Prostate gland (tissue), 2 donors: ENCODE measurements at regions not wholly inside any gene's neighbourhood (a gene's known extent, or its start where the extent isn't known, plus 50 kb on each side); places are given as distances from the start of the nearest gene placed in this dataset.

ENCODE experiments used
- DNase-seq: peaks from one replicate; pipeline ENCODE4 v3.0.0-alpha.2; 2019; ENCODE audit warnings: low spot score
- H3K27ac ChIP-seq, 2 donors: fragments of 200-600 bp; sonication (generic); 2 replicates each; pipeline ENCODE4 v1.5.1; 2017 to 2019
- H3K27me3 ChIP-seq: fragments of 200-600 bp; sonication (generic); replicated peaks from 2 replicates; pipeline ENCODE4 v1.5.1; 2019; ENCODE audit not compliant: insufficient read depth
- H3K36me3 ChIP-seq, 2 donors: fragments of 200-600 bp; sonication (generic); 1 replicate in 1 of 2; 2 replicates in 1 of 2; pipeline versions ENCODE4 v1.5.1 to v1.8.1; 2017 to 2019
- H3K4me1 ChIP-seq: fragments of 200-600 bp; sonication (generic); replicated peaks from 2 replicates; pipeline ENCODE4 v1.5.1; 2019
- H3K4me3 ChIP-seq, 2 donors: fragments of 200-600 bp; sonication (generic); 2 replicates each; pipeline ENCODE4 v1.5.1; 2017 to 2019
- H3K9me3 ChIP-seq: fragments of 200-600 bp; sonication (generic); 2 replicates; pipeline ENCODE4 v1.5.1; 2017
- CTCF ChIP-seq, 4 experiments: fragments of 200-600 bp in 2 of 4; fragments of 450-650 bp in 2 of 4; sonication (generic) in 2 of 4; IDR thresholded peaks; 1 replicate in 3 of 4; 2 replicates in 1 of 4; pipeline ENCODE4 v1.5.1; 2016 to 2019; ENCODE audit warnings: antibody characterized with exemption in 4 of 4, mild to moderate bottlenecking in 2 of 4, moderate library complexity in 2 of 4
- POLR2A ChIP-seq: fragments of 450-650 bp; IDR thresholded peaks from one replicate; pipeline ENCODE4 v1.6.1; 2016; ENCODE audit warnings: antibody characterized with exemption, mild to moderate bottlenecking
- POLR2AphosphoS5 ChIP-seq: sonication (generic); formaldehyde crosslinking; IDR thresholded peaks from one replicate; pipeline ENCODE4 v1.6.1; 2017; ENCODE audit warnings: antibody characterized with exemption
- WGBS: methylation state at CpG from one replicate; pipeline ENCODE4 v1.1.5; 2018; 5-methylcytosine and 5-hydroxymethylcytosine counted together
- intact Hi-C: fragments of 100-400 bp; cut with DNase I; formaldehyde crosslinking; loops from one replicate; pipeline ENCODE4 v1.14.2; 2022

- intact Hi-C loops: no loop called here
These were observed 608.8 kb upstream of the SOX11 start for GRCh38 chr2:5083402-5083801.

GRCh38 chr2:5089409-5089808, 602.8 kb upstream of the SOX11 start:
- Histone ChIP-seq H3K4me3 (no peak overlapping the region), H3K4me1 (no peaks in the 10 kb centered on the region), H3K27me3 (no peaks in the 10 kb centered on the region), H3K9me3 (no peaks in the 10 kb centered on the region), H3K36me3 (no peaks in the 10 kb centered on the region), H3K27ac (no peak overlapping the region)
- DNase-seq: no peak
- TF ChIP-seq POLR2AphosphoS5 (no peak), CTCF (IDR thresholded peaks at IDR 0.05) (no peak), POLR2A (no peak)
- WGBS: 54% methylated on average over 5 of the region's 5 CpGs
- intact Hi-C loops: no loop called here

More at GRCh38 chr2:5083402-5083801, 608.8 kb upstream of the SOX11 start:
- Histone ChIP-seq H3K4me3 (no peak overlapping the region), H3K4me1 (no peaks in the 10 kb centered on the region), H3K9me3 (no peaks in the 10 kb centered on the region), H3K27me3 (no peaks in the 10 kb centered on the region), H3K36me3 (no peaks in the 10 kb centered on the region), H3K27ac (no peak overlapping the region)
- DNase-seq: no peak
- 82% methylated on average over 3 of the region's 3 CpGs for WGBS
- TF ChIP-seq POLR2A (no peak), POLR2AphosphoS5 (no peak), CTCF (IDR thresholded peaks at IDR 0.05) (no peak)

- Histone ChIP-seq H3K27me3 (no peaks in the 10 kb centered on the region), H3K4me1 (no peaks in the 10 kb centered on the region), H3K4me3 (no peak overlapping the region), H3K9me3 (no peaks in the 10 kb centered on the region), H3K27ac (no peak overlapping the region), H3K36me3 (no peaks in the 10 kb centered on the region)
- TF ChIP-seq CTCF (IDR thresholded peaks at IDR 0.05) (no peak), POLR2AphosphoS5 (no peak), POLR2A (no peak)
- intact Hi-C loops: no loop called here
- DNase-seq: no peak
These were observed 599.1 kb upstream of the SOX11 start for GRCh38 chr2:5093056-5093455.

GRCh38 chr2:5093518-5093917, 598.7 kb upstream of the SOX11 start:
- intact Hi-C loops: no loop called here

More at GRCh38 chr2:5093518-5093917, 598.7 kb upstream of the SOX11 start:
- 87% methylated on average over 8 of the region's 8 CpGs for WGBS
- Histone ChIP-seq H3K4me1 (no peaks in the 10 kb centered on the region), H3K27ac (no peak overlapping the region), H3K9me3 (no peaks in the 10 kb centered on the region), H3K4me3 (no peak overlapping the region), H3K36me3 (no peaks in the 10 kb centered on the region), H3K27me3 (no peaks in the 10 kb centered on the region)
- no peak for DNase-seq
- TF ChIP-seq POLR2AphosphoS5 (no peak), CTCF (IDR thresholded peaks at IDR 0.05) (no peak), POLR2A (no peak)
